Cardiac muscle cell (in vitro differentiated cells and primary cell): ENCODE measurements at regions not wholly inside any gene's neighbourhood (a gene's known extent, or its start where the extent isn't known, plus 50 kb on each side); places are given as distances from the start of the nearest gene placed in this dataset.

Source experiments
- DNase-seq, 2 donors: peaks; one replicate each; pipeline versions ENCODE4 v3.0.0 to v3.0.0-alpha.2; 2010 to 2017; ENCODE audit warnings: low read depth in 1 of 2, low spot score in 1 of 2
- H3K27ac ChIP-seq: fragments of 200-600 bp; sonication (generic); 2 replicates; pipeline ENCODE4 v1.5.1; 2016
- H3K27me3 ChIP-seq: fragments of 200-600 bp; sonication (generic); 2 replicates; pipeline ENCODE4 v1.6.0; 2016; ENCODE audit warnings: control low read depth
- H3K36me3 ChIP-seq: fragments of 200-600 bp; sonication (generic); 2 replicates; pipeline ENCODE4 v1.5.1; 2016; ENCODE audit warnings: control low read depth
- H3K4me1 ChIP-seq: fragments of 200-600 bp; sonication (generic); 2 replicates; pipeline ENCODE4 v1.8.1; 2017; ENCODE audit warnings: low read depth, mild to moderate bottlenecking, mixed run types
- H3K4me3 ChIP-seq: fragments of 200-600 bp; sonication (generic); 2 replicates; pipeline ENCODE4 v1.5.1; 2016; ENCODE audit warnings: mild to moderate bottlenecking
- H3K9me3 ChIP-seq: fragments of 200-600 bp; sonication (generic); 2 replicates; pipeline ENCODE4 v1.5.1; 2017; ENCODE audit warnings: low read depth, mild to moderate bottlenecking, control low read depth
- TF ChIP-seq, protein P1 (sequence below): IDR thresholded peaks from 2 replicates; pipeline ENCODE4 v1.5.1; 2012; ENCODE audit warnings: low read depth, mild to moderate bottlenecking, low read length

DNA sequence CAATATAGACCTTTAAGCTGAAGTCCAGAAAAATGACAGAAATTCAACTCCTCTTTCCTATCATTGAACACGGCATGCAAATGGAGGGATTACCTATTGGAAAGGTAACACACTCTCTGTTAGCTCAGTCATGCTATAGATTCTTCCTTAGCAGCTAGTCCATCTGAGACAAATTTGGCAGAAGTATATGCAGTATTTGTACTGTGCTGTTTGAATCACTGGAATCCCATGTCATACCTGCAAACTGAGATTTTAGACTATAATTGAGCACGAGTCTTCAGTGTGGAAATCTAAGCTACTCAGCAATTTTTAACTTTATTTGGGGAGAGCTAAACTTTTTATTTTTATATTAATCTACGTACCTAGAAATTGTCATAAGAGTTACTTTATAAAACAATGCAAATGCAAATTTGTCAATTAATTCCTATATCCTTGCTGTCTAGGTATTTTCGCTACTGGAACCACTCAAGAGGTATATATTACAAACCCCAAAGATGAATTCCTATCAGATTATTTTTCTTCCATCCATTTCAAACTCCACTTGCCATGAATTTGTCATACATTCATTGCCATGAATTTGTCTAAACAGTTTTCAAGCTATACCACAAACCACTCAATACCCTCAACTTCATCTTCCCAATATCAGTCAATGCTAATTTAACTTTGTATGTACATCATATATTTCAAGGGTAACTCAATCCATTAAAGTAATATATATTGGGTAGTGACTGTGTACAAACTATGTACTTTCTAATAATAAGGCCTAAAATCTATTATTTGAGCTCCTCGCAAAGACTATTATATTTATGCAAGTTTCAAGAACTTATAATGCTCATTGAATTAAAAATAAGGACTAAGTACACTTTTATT lies 224.8 kb downstream of the MEF2C start:
- Histone ChIP-seq H3K27me3 (peaks cover 88% of the 10 kb centered on the region), H3K9me3 (no peaks in the 10 kb centered on the region), H3K4me1 (peaks cover 3% of the 10 kb centered on the region), H3K36me3 (no peaks in the 10 kb centered on the region), H3K4me3 (no peak overlapping the region), H3K27ac (no peak overlapping the region)
- DNase-seq = no peak
- TF ChIP-seq, protein P1, sequence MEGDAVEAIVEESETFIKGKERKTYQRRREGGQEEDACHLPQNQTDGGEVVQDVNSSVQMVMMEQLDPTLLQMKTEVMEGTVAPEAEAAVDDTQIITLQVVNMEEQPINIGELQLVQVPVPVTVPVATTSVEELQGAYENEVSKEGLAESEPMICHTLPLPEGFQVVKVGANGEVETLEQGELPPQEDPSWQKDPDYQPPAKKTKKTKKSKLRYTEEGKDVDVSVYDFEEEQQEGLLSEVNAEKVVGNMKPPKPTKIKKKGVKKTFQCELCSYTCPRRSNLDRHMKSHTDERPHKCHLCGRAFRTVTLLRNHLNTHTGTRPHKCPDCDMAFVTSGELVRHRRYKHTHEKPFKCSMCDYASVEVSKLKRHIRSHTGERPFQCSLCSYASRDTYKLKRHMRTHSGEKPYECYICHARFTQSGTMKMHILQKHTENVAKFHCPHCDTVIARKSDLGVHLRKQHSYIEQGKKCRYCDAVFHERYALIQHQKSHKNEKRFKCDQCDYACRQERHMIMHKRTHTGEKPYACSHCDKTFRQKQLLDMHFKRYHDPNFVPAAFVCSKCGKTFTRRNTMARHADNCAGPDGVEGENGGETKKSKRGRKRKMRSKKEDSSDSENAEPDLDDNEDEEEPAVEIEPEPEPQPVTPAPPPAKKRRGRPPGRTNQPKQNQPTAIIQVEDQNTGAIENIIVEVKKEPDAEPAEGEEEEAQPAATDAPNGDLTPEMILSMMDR = no peak

DNA sequence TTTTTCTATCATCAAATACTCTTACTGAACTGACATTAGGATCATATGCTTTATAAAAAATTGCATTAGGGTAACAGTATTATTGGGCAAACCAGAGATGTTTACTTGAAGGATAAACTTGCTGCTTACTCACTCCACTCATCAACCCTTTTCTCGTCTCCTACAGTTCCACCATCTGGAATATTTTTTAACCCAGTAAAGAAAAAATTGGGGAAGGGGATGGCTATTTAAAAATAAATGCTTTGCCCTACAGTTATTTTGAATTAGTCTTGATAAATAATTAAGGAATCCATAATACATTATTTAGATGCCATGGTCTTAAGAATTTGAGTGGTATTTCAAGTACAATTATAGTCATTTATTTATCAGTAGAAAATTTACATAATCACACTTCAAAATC lies 225.8 kb downstream of the MEF2C start:
- Histone ChIP-seq H3K4me1 (peaks cover 3% of the 10 kb centered on the region), H3K4me3 (no peak overlapping the region), H3K27ac (no peak overlapping the region), H3K9me3 (no peaks in the 10 kb centered on the region), H3K36me3 (no peaks in the 10 kb centered on the region), H3K27me3 (peaks cover 78% of the 10 kb centered on the region)
- DNase-seq = no peak
- TF ChIP-seq, protein P1 = no peak

DNA sequence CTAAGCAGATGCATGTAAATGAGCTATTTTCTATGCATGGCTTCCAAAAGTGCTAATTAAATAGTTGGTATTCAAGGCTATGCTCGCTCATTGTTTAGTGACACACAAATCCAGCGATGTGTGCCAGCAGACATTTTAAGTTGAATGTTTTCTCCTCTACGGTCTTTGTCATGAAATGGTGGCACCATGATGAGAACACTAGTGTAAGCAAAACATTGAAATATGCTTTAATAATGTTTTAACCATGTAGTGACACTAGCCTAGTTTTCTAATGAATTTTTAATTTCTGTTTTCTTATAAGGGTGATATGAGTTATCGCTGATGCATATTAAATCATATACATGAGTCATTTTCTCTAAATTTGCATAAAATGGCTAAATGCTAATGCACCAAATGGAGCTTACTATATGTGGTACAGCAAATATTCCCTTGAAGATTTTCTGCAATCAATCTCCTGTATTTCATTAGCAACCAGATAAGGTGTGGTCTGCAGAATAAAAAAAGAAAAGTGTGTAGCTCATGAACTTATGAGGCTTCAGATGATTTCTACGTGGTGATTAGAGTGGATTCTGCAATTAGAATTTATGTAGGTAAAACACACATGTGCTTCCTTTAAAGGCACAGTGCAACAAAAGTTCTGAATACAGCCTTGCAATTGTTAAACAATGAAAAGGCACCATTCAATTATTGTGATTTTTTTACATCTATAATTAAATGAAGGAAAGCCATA lies 226.6 kb downstream of the MEF2C start:
- Histone ChIP-seq H3K27me3 (peaks cover 71% of the 10 kb centered on the region), H3K36me3 (no peaks in the 10 kb centered on the region), H3K9me3 (no peaks in the 10 kb centered on the region), H3K4me1 (peaks cover 1% of the 10 kb centered on the region), H3K27ac (no peak overlapping the region), H3K4me3 (no peak overlapping the region)
- DNase-seq = no peak
- TF ChIP-seq, protein P1 = no peak

DNA sequence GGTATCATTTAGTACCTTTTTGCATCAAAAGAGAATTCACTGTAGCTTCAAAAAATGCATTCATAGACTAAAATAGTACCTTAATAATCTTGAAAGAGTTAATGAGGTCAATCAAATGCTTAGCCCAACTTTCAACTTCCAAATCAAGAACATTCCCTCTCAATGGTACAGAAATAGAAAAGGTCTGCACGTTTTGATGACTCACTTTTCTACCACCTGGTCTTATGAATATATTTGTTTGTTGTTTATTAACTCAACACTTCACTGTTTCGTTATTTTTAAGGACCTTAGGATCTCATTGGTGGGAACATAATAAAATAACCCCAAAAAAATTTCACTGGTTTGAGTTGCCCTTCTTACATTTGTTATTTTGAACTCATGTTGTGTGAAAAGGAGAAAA lies 229.5 kb downstream of the MEF2C start:
- Histone ChIP-seq H3K4me1 (no peaks in the 10 kb centered on the region), H3K27me3 (peaks cover 45% of the 10 kb centered on the region), H3K9me3 (no peaks in the 10 kb centered on the region), H3K36me3 (no peaks in the 10 kb centered on the region), H3K4me3 (no peak overlapping the region), H3K27ac (no peak overlapping the region)
- DNase-seq = no peak
- TF ChIP-seq, protein P1 = no peak

DNA sequence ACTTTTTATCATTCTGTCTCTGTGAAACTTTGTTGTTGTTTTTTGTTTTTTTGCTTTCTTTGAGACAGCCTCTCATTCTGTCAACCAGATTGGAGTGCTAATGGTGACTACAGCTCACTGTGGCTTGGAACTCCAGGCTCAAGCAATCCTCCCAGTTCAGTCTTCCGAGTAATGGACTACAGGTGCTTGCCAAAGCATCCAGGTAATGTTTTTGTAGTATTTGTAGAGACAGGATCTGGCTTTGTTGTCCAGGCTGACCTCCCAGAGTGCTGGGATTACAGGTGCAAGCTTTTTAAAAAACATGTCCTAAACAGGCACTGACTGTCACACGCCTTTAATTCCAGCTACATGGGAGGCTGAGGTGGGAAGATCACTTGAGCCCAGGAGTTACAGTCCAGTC lies 235.1 kb downstream of the MEF2C start:
- H3K27me3 ChIP-seq = peaks cover 6% of the 10 kb centered on the region
- H3K36me3 ChIP-seq = no peaks in the 10 kb centered on the region
- H3K4me1 ChIP-seq = no peaks in the 10 kb centered on the region
- H3K27ac ChIP-seq = no peak overlapping the region
- no peaks in the 10 kb centered on the region for H3K9me3 ChIP-seq
- no peak overlapping the region for H3K4me3 ChIP-seq
- no peak for DNase-seq
- TF ChIP-seq, protein P1 = no peak
